ENCODE measurements at regions not wholly inside any gene's neighbourhood (a gene's known extent, or its start where the extent isn't known, plus 50 kb on each side); places are given as distances from the start of the nearest gene placed in this dataset.

DNA sequence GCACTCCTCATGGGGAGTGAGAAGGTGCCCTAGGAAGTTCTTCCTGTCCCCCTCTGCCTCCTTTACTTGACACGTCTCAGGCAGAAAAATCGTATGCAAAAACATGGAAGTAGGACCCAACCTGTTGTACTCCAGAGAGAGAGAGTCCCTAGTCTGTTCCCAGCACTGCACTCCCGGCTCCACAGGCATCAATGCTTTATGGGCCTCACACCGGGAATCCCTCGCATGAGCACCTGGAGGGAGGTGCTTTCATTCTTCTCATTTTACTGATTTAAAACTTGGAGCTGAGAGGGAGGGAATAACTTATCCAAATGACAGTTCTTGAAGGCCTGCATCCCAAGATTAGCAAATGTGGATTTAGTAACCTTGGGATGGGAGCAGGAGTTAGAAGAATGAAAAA, 1101.4 kb downstream of the BCL11B start:
- TF ChIP-seq ZFX (IDR thresholded peaks at IDR 0.05): no peak
- TF ChIP-seq, protein P1, sequence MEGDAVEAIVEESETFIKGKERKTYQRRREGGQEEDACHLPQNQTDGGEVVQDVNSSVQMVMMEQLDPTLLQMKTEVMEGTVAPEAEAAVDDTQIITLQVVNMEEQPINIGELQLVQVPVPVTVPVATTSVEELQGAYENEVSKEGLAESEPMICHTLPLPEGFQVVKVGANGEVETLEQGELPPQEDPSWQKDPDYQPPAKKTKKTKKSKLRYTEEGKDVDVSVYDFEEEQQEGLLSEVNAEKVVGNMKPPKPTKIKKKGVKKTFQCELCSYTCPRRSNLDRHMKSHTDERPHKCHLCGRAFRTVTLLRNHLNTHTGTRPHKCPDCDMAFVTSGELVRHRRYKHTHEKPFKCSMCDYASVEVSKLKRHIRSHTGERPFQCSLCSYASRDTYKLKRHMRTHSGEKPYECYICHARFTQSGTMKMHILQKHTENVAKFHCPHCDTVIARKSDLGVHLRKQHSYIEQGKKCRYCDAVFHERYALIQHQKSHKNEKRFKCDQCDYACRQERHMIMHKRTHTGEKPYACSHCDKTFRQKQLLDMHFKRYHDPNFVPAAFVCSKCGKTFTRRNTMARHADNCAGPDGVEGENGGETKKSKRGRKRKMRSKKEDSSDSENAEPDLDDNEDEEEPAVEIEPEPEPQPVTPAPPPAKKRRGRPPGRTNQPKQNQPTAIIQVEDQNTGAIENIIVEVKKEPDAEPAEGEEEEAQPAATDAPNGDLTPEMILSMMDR (conservative IDR thresholded peaks at IDR 0.05): no peak
- no peak overlapping the region for H3K27ac ChIP-seq

DNA sequence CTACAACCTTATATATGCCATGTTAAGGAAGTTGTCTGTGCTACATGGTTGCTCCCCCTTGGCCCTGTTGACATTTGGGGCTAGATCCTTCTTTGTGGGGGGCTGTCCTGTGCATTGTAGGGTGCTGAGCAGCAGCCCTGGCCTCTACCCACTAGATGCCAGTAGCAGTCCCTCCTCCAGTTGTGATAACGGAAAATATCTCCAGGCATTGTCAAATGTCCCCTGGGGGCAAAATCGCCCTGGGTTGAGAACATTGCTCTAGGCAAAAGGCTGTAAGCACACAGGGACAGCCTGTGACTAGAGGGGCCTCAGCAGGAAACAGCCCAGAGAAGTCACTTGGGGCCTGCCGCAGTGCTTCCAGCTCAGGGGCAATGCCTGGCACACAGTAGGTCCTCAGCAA, 1100.3 kb downstream of the BCL11B start:
- TF ChIP-seq ZFX (IDR thresholded peaks at IDR 0.05): no peak
- no peak overlapping the region for H3K27ac ChIP-seq

DNA sequence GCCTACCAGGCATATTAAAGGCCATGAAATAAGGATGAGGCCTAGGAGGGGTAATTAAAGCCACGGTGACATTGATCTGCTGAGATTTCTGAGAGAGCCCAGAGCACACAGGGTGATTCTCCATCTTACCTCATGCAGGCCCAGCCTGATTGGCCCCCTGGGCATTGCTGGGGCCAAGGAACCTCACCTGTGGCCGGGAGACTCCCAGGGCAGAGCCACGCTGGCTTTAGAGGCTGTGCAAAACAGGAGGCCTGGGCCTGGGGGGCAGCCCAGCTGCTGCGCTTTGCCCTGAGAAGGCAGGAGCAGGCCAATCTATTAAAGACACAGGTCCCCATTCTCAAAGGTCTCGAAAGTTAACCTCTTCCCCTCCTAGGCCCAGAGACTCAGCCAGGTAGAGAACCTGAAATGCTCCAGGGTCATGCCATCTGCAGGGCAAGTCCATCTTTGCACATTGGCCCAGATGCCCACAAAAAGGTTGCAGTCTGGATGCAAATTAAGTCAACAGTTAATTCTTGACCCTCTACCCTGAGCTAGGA, 1099.7 kb downstream of the BCL11B start:
- TF ChIP-seq, protein P1 (conservative IDR thresholded peaks at IDR 0.05): no peak
- no peak overlapping the region for H3K27ac ChIP-seq

DNA sequence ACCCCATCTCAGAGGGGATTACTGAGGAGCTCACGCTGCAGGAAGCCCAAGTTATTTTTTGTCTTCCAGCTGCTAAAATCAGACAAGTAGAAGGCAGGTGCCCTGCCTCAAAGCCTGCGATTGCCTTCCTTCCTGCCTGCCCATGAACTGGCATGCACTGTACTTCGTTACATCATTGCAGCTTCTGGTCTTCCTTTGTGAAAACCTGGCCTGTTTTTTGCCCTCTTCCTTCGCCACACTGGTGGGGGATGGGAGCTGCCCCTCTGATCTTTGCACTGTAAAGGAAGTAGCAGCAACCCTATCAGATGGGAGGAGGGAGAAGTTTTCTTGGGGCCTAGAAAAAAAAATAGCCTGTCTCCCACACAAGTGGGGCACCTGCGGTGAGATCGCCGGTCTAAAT, 1098.7 kb downstream of the BCL11B start:
- no peak for TF ChIP-seq ZFX (IDR thresholded peaks at IDR 0.05)
- TF ChIP-seq, protein P1 (conservative IDR thresholded peaks at IDR 0.05): no peak
- no peak overlapping the region for H3K27ac ChIP-seq

DNA sequence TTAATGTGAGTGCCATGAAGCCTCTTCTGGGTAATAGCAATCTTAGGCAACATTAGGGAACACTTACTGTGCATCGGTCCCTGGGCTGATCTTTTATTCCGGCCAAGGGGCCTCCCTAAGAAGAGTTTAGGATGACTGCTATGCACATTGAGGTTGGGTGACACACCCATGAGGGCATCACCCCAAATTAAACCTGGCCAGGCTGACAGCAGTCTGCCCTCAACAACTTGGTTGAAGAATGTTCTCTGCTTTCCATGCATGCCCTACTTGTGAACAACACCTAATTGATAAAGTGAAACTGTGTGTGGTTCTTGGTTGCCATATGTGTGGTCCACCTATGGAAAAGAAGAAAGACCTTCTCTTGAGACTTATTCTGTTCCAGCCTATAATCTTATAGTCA, 1098.0 kb downstream of the BCL11B start:
- H3K27ac ChIP-seq: no peak overlapping the region

DNA sequence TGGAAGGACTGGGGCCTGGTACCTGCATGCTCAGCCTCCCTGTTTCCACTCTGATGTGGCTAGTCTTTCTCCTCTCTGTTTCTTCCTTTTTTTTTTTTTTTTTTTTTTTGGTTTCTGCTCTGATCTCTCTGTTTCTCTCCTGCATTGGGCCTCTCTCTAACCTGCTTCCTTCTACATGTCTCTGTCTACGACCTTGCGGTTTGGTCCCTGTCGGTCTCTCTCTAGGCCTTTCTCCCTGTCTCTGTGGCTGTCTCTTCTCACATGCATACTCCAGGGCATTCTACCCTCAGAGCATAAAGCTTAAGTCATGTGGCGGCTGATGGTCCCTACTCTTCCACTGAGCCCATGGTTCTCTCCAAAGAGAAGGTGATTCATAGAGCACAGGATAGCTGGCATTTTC, 1096.6 kb downstream of the BCL11B start:
- TF ChIP-seq, protein P1 (conservative IDR thresholded peaks at IDR 0.05): no peak
- no peak overlapping the region for H3K27ac ChIP-seq

More for the DNA sequence above, 1098.0 kb downstream of the BCL11B start:
- TF ChIP-seq, protein P1 (conservative IDR thresholded peaks at IDR 0.05): no peak
- no peak for TF ChIP-seq ZFX (IDR thresholded peaks at IDR 0.05)

DNA sequence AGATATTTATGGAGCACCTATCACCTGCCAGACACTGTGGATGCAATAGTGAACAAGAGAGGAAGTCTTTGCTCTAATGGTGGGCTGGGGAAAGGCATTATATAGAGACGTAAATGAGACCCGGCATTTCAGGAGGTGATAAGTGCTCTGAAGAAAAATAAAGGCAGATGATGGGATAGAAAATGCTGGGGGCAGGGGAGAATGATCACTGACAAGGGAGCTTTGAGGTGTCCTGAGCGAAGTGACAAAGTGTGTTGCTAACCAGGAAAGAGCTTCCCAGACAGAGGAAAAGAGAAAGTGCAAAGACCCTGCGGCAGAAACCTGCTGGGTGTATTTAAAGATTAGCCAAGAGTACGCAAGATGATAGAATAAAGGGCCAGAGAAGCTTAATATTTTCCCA, 1096.1 kb downstream of the BCL11B start:
- no peak for TF ChIP-seq ZFX (IDR thresholded peaks at IDR 0.05)
- TF ChIP-seq, protein P1 (conservative IDR thresholded peaks at IDR 0.05): no peak
- no peak overlapping the region for H3K27ac ChIP-seq

DNA sequence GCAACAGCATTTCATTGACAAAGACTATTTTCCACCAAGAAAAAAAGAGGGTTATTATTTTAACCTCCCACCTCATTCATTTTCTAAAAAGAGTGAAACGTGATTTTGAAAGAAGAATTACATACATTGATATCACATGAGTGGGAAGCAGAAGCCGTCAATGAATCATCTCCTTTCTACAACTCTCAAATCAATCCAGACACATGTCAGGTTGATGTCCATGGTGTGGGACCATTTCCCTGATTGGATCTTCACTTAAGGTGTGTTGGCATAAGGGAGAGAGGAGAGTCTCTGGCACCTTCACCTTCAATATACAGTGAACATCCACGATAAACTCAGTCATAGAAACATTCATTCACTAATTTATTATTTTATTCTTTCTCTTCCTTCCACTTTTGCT, 1095.1 kb downstream of the BCL11B start:
- TF ChIP-seq, protein P1 (conservative IDR thresholded peaks at IDR 0.05): no peak
- TF ChIP-seq ZFX (IDR thresholded peaks at IDR 0.05): no peak
- H3K27ac ChIP-seq: no peak overlapping the region
